ENCODE measurements at regions not wholly inside any gene's neighbourhood (a gene's known extent, or its start where the extent isn't known, plus 50 kb on each side); places are given as distances from the start of the nearest gene placed in this dataset.

DNA sequence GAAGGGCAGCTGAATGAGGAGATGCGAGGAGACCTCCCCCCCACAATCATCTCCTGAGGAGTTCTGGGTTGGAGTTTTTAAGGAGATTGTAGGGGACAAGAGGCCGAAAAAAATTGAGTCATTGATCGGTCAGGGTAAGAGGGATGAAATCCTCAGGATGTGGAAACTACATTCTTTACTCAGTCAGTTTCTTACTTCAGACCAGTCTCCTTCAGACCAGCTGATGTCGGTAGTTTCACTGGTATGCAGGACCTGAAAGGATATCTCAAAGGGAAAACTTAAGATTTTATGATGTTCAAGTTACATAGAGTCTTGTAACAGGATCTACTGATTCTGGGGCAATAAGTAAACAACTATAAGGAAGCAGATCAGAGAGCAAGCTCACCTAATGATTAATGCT lies 51.7 kb upstream of the RFXAP start:
- no CpG with 5 or more reads among the region's 4 CpGs for WGBS (ENCODE audit: insufficient coverage)
- no peaks in the 10 kb centered on the region for H3K27me3 ChIP-seq (ENCODE audit: control insufficient read depth in 2 of 2, insufficient read depth in 2 of 2, low read length in 2 of 2)
- no peaks in the 10 kb centered on the region for H3K4me1 ChIP-seq (ENCODE audit: control insufficient read depth in 1 of 2, insufficient read depth in 2 of 2, low read length in 2 of 2)
- H3K9ac ChIP-seq (ENCODE audit: insufficient read depth, low read length, poor library complexity, severe bottlenecking): no peak overlapping the region
- no peak overlapping the region for H3K4me3 ChIP-seq (replicated peaks in 1 of 3; ENCODE audit: low read depth in 2 of 3, low read length in 3 of 3)
- Mint-ChIP-seq H3K36me3 (no peaks in the 10 kb centered on the region), H3K27ac (no peak overlapping the region), H3K27me3 (ENCODE audit: low read depth in 3 of 3) (peaks cover 2 to 6% (median 5%) of the 10 kb centered on the region in 3 donors), H3K4me1 (peaks cover 4% of the 10 kb centered on the region), H3K4me3 (no peak overlapping the region), H3K9me3 (peaks cover 8 to 17% (median 11%) of the 10 kb centered on the region in 7 donors)
- H3K36me3 ChIP-seq (replicated peaks in 1 of 2; ENCODE audit: control insufficient read depth in 1 of 2, insufficient read depth in 2 of 2, low read length in 2 of 2): no peaks in the 10 kb centered on the region
- no peak for DNase-seq
- intact Hi-C loops (cut with micrococcal nuclease): no loop called here
- H3K27ac ChIP-seq (ENCODE audit: low read depth in 1 of 2, low read length in 2 of 2): no peak overlapping the region
- TF ChIP-seq, protein P1, sequence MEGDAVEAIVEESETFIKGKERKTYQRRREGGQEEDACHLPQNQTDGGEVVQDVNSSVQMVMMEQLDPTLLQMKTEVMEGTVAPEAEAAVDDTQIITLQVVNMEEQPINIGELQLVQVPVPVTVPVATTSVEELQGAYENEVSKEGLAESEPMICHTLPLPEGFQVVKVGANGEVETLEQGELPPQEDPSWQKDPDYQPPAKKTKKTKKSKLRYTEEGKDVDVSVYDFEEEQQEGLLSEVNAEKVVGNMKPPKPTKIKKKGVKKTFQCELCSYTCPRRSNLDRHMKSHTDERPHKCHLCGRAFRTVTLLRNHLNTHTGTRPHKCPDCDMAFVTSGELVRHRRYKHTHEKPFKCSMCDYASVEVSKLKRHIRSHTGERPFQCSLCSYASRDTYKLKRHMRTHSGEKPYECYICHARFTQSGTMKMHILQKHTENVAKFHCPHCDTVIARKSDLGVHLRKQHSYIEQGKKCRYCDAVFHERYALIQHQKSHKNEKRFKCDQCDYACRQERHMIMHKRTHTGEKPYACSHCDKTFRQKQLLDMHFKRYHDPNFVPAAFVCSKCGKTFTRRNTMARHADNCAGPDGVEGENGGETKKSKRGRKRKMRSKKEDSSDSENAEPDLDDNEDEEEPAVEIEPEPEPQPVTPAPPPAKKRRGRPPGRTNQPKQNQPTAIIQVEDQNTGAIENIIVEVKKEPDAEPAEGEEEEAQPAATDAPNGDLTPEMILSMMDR (IDR thresholded peaks at IDR 0.05): no peak
- H3K4me2 ChIP-seq (replicated peaks; ENCODE audit: extremely low read depth, low read length, poor library complexity, severe bottlenecking): no peak overlapping the region
- H4K20me1 ChIP-seq (ENCODE audit: insufficient read depth, low read length): no peaks in the 10 kb centered on the region
- H3K79me2 ChIP-seq (ENCODE audit: insufficient read depth, low read length): no peaks in the 10 kb centered on the region
- H2AFZ ChIP-seq (ENCODE audit: insufficient read depth, low read depth, low read length, poor library complexity, severe bottlenecking): no peak overlapping the region
- peaks cover 6 to 7% of the 10 kb centered on the region in 2 donors for H3K9me3 ChIP-seq (replicated peaks in 1 of 2; ENCODE audit: control insufficient read depth in 1 of 2, insufficient read depth in 1 of 2, low read length in 2 of 2)

DNA sequence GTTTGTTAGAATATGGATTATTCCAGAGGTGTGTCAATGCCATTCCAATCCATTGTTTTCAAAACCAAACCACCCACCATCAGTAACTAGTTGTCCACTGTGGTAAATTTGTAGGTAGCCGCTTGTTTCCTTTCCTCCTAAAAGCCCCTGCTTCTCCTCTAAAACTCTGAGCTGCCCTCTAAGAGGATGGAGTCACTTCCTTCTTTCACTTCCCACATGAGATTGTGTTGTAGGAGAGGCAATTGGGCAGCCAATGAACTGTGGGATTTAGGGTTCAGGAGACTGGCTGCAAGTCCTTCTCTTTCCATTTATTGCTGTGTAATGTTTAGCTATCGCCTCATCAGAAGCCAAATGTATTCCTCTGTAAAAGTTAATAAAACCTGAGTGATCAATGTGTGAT lies 49.9 kb upstream of the RFXAP start:
- Histone ChIP-seq H3K9ac (ENCODE audit: insufficient read depth, low read length, poor library complexity, severe bottlenecking) (no peak overlapping the region), H3K79me2 (ENCODE audit: insufficient read depth, low read length) (no peaks in the 10 kb centered on the region), H3K36me3 (replicated peaks in 1 of 2; ENCODE audit: control insufficient read depth in 1 of 2, insufficient read depth in 2 of 2, low read length in 2 of 2) (no peaks in the 10 kb centered on the region), H3K9me3 (replicated peaks in 1 of 2; ENCODE audit: control insufficient read depth in 1 of 2, insufficient read depth in 1 of 2, low read length in 2 of 2) (peaks cover 6 to 7% of the 10 kb centered on the region in 2 donors), H3K27me3 (ENCODE audit: control insufficient read depth in 2 of 2, insufficient read depth in 2 of 2, low read length in 2 of 2) (no peaks in the 10 kb centered on the region), H3K27ac (ENCODE audit: low read depth in 1 of 2, low read length in 2 of 2) (no peak overlapping the region), H3K4me1 (ENCODE audit: control insufficient read depth in 1 of 2, insufficient read depth in 2 of 2, low read length in 2 of 2) (no peaks in the 10 kb centered on the region), H3K4me2 (replicated peaks; ENCODE audit: extremely low read depth, low read length, poor library complexity, severe bottlenecking) (no peak overlapping the region), H3K4me3 (replicated peaks in 1 of 3; ENCODE audit: low read depth in 2 of 3, low read length in 3 of 3) (no peak overlapping the region), H2AFZ (ENCODE audit: insufficient read depth, low read depth, low read length, poor library complexity, severe bottlenecking) (no peak overlapping the region), H4K20me1 (ENCODE audit: insufficient read depth, low read length) (no peaks in the 10 kb centered on the region)
- Mint-ChIP-seq H3K9me3 (peaks cover 8 to 14% (median 10%) of the 10 kb centered on the region in 7 donors), H3K4me3 (no peak overlapping the region), H3K36me3 (no peaks in the 10 kb centered on the region), H3K27ac (peak overlapping the region in 1 of 7 donors; percentile 43), H3K27me3 (ENCODE audit: low read depth in 3 of 3) (peaks cover 0 to 6% (median 1%) of the 10 kb centered on the region in 3 donors), H3K4me1 (peaks cover 4% of the 10 kb centered on the region)
- no CpG with 5 or more reads among the region's 2 CpGs for WGBS (ENCODE audit: insufficient coverage)
- TF ChIP-seq, protein P1 (IDR thresholded peaks at IDR 0.05): no peak
- peak in 2 of 3 donors; percentile 2 to 19 for DNase-seq
- intact Hi-C loops (cut with micrococcal nuclease): no loop called here

Measured in CD14-positive monocyte (primary cell).